ENCODE measurements at regions not wholly inside any gene's neighbourhood (a gene's known extent, or its start where the extent isn't known, plus 50 kb on each side); places are given as distances from the start of the nearest gene placed in this dataset.
"Not testable (repeated sequence)": the region's sequence is repeated elsewhere in the genome, so short reads cannot be mapped to it uniquely, and the experiment has no call there.

DNA sequence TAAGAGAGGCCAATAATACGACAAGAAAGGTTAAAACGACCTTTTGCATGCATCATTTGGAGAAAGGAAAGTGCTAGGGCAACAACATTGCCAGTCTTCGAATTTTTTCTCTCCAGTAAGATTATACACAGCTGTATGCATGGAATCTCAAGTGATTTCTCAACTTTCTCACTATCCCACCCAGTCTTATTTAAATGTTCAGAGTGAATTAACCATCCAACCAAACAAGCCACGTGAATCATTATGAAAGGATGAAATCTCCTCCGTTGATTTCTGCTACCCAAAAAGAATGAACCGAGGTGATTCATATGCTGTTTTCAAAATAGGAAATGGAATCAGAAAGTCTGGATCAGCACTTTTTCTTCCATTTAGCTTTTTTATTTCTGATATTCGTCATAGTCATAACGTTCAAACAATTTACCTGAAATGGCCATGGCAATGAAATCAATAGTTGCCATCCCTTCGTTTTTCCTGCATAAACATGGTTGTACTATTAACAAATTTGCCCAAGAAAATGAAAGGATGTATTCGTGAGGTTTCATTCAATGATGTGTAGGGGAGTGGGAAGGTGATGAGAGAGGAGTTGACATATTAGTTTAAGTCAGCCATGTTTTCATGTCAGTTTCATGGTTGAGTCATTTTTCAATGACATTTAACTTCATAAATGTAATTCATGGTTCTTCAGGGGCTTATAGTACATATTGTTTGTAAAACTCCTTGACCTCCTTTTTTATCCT is 170.9 kb upstream of the WWC1 start:
- no peak for DNase-seq

DNA sequence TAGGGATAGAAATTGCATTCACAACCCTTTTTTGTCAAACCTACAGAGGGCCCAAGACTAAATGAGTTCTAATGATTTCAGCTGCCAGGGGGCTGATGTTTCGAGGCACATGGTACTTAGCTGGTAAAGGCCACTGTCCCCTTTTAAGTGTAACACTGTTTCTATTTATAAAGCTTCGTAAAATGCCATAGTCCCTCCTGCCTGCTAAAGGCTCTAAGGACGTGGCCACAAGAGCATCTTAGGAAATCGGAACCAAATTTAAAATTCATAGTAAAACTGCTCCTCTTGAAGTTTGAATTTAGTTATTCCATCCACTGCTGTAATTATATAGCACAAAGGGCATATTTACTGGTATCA is 170.3 kb upstream of the WWC1 start:
- DNase-seq = no peak

DNA sequence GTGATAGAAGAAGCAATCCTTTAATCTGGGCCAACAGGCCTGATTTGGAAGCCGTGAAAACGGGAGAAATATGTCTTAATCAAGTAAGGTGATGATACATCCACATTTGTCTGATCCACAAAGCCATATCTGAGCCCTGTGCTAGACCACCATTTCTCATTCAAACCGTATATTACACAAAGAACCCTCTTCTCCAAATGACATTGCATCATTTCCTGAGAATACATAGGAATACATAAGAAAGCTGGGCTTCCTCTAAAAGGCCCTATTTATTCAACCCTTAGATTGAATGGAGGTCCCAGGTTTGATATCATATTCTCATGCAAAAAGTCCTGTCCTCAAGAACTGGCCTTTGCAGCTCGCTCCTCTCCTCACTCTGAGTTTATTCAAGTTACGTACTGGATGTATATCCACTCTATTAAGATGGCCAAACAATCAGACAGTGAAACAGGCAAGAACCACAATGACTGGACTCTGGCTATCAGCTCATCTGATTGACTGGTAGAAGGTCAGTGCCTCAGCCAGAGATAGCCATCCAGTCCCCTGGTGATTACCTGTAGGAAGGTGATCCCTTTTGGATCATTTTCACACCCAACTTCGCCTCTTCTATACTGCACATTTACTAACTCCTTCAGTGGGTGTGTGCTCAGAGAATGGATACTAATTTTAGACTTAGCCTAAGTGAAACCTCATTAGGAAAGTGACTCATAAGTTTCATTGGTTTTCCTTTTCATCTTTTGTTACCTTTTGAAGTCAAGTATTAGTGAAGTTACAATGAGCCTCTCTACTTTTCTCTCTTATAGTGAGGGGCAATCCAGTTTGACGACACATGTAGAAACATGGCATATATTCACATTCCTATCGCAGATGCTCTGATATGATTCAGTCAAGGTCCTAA is 167.6 kb upstream of the WWC1 start:
- DNase-seq = no peak

- no peak for DNase-seq
These were observed 165.8 kb upstream of the WWC1 start for GRCh38 chr5:168125445-168126199.

GRCh38 chr5:168126606-168127005 is 164.8 kb upstream of the WWC1 start:
- no peak for DNase-seq

- no peak for DNase-seq
These were observed 163.3 kb upstream of the WWC1 start for GRCh38 chr5:168128111-168128510.

DNA sequence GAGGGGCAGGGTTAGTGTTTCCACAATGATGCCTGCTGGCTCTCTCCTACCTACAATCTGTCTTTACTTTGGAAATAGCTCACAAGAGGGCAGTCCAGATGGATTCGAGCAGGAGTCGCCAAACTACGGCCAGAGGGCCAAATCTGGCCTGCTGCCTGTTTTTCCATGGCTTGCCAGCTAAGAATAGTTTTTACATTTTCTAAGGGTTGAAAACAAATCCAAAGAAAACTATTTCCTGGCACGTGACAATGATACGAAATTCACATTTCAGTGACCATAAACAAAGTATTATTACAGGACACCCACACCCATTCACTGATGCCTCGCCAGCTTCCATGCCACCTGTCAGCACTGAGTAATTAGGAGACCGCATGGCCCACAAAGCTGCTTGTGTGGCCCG is 162.9 kb upstream of the WWC1 start:
- DNase-seq = no peak

GRCh38 chr5:168131519-168131918 is 159.9 kb upstream of the WWC1 start:
- no peak for DNase-seq

- DNase-seq = no peak
These were observed 159.2 kb upstream of the WWC1 start for GRCh38 chr5:168132241-168132641.

GRCh38 chr5:168135897-168136296 is 155.5 kb upstream of the WWC1 start:
- DNase-seq = no peak

GRCh38 chr5:168136340-168136739 is 155.1 kb upstream of the WWC1 start:
- DNase-seq = no peak

DNA sequence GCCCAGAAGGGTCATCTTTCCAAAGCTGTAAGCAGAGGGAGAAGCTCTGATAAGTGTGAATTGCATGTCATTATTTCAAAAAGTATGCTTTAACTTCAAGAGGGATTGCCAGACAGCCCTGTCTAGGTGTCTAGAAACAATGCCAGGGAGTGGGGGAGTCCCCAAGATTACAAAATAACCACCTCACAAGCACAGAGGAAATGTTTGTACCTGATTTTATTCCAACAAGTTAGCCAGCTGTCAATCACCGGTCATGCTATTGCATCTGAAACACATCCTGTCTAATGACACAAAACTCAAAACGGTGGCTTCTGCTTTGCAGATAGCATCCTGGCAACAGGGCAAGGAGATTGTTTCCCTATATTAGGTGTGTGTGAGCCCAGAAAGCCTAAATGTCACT is 154.2 kb upstream of the WWC1 start:
- no peak for DNase-seq

GRCh38 chr5:168140241-168140640 is 151.2 kb upstream of the WWC1 start:
- no peak for DNase-seq

- no peak for DNase-seq
These were observed 149.0 kb upstream of the WWC1 start for GRCh38 chr5:168142402-168142801.

DNA sequence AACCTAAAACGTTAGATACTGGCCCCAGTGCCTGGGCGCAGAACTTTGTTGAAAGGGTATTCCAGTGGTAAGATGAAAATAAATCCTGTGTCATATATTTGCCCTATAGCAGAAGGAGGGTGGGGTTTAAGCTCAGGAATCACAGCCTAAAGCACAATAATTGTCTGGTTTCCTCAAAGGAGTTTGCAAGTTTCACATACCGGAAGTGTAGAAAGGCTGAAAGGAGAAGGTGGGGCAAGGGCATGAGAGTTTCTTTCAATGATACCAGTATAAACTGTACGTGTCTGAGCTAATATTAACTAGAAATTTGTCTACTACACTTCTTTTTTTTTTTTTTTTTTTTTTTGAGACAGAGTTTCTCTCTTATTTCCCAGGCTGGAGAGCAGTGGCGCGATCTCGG is 147.9 kb upstream of the WWC1 start:
- not testable (repeated sequence) for DNase-seq

DNA sequence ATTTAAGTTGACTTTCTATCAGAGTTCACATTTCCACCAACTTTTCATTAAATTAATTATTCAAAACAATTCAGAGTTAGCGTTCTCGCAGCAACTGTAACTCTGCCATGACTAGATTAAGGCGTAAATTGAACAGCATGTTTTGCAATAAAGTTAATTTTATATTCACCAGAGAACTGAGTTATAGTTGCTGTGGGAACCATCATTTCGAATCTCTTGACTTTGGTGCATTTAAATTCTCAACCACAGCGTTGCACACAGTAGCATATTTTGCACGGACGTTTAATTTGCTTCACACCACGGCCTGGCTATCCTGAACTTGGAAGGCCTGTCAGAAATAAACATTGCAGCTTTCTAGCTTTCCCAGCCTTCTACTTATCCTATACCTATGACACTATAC is 144.3 kb upstream of the WWC1 start:
- DNase-seq = no peak

DNA sequence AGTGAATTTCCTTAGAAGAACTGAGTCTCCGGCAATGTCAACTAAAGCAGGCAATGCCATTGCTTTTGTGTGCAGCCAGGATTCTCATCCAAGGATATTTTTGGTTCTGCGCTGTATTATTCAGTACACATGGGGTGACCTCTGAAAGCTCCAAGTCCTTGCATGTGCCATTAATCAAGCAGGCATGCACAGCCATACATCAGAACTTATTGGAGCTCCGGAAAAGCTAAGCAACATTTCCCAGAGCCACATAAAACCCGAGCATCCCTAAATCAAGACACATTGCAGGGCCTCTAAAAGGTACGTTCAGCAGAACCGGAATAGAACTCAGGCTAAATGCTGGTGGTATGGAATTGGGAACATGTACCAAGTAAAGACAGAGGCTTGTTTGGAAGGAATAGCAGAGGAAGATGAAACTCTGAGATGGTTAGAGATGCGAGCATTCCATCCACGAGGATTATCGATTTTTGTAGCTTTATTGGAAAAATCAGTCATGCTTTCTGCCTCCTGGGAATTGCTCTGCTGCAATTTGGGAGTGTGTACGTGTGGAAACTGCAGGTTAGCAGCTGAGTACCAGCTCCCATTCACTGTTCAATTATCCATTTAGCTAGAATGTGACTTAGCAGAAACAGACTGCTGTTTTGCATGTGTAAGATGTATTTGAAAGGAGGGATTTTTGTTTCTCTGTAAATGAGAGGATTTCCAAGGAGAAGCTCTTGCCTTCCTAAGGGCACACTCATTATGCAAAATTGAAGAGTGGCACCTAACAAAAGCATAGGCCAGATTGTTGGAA is 143.7 kb upstream of the WWC1 start:
- DNase-seq = no peak

DNA sequence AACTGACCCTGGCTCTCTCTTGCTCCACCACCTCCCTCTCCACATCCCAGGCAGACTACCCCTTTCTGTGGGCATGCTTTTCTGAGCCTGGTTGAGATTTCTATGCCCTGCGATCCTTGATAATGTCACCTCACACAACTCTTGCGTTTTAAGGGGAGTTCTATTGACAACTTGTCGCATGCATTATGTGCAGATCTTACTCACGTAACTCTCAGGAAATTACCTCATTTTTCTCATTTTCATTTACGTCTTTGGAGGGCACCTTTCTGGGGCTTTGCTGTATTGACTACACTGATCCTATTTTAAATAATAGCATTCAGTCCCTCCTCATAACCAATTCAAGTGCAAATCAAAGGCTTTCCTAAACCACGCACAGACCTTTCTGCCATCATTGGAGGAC is 140.4 kb upstream of the WWC1 start:
- no peak for DNase-seq

GRCh38 chr5:168152660-168153059 is 138.8 kb upstream of the WWC1 start:
- no peak for DNase-seq

GRCh38 chr5:168153263-168153875 is 138.1 kb upstream of the WWC1 start:
- DNase-seq = no peak

DNA sequence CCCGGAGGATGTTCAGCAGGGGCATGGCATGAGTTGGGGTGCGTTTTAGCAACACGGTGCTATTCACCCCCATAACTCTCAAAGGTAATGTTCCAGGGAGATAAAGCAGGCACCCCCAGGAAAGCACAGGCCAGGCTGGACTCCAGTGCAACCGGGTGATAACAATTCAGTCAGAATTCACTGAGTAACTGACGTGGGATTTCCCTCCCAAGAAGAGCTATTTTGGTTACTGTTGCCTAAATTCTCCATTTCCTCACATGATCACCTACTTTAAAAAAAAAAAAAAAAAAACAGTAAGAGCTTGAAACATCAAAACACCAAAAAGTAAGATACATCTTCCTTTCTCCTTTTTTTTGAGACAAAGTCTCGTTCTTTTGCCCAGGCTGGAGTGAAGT is 137.6 kb upstream of the WWC1 start:
- no peak for DNase-seq

- no peak for DNase-seq
These were observed 135.9 kb upstream of the WWC1 start for GRCh38 chr5:168155585-168155984.
